SK-N-SH (cell line): ENCODE measurements at regions not wholly inside any gene's neighbourhood (a gene's known extent, or its start where the extent isn't known, plus 50 kb on each side); places are given as distances from the start of the nearest gene placed in this dataset.
A peak's percentile ranks its signal among the peaks of the same experiment; 100 is the strongest.

ENCODE experiments used
- CTCF ChIA-PET: fragments of 300-600, 350-600 bp; formaldehyde crosslinking; extraction: SDS; loops from one replicate; lab custom pipeline; 2021; lab: Yijun Ruan, JAX
- POLR2A ChIA-PET: fragments of 350-600 bp; sonication (Branson Sonifier 250); formaldehyde crosslinking; extraction: SDS; loops from one replicate; lab custom pipeline; 2020; ENCODE audit warnings: antibody characterized with exemption, inconsistent platforms; lab: Yijun Ruan, JAX
- DNase-seq: peaks from one replicate; pipeline ENCODE4 v3.0.0; 2012
- H2AFZ ChIP-seq: fragments of 200-600 bp; sonication (generic); 2 replicates; pipeline ENCODE4 v1.8.1; 2016; ENCODE audit warnings: antibody characterized with exemption, mild to moderate bottlenecking, low read depth
- H3F3A ChIP-seq: fragments of 200-600 bp; sonication (generic); replicated peaks from 2 replicates; pipeline ENCODE3; 2016; ENCODE audit warnings: antibody characterized with exemption, mild to moderate bottlenecking; ENCODE audit not compliant: insufficient read depth
- H3K27ac ChIP-seq, 2 experiments: fragments of 200-500 bp in 1 of 2; fragments of 200-600 bp in 1 of 2; sonication (Bioruptor generic) in 1 of 2; sonication (generic), shearing (Covaris generic) in 1 of 2; 2 replicates each; pipeline versions ENCODE4 v1.5.1 to v1.6.1; 2014 to 2016; ENCODE audit warnings: low read depth in 2 of 2, inconsistent platforms in 1 of 2, low read length in 1 of 2, mild to moderate bottlenecking in 1 of 2, mixed read lengths in 1 of 2
- H3K27me3 ChIP-seq: fragments of 200-600 bp; sonication (generic), shearing (Covaris generic); 2 replicates; pipeline ENCODE4 v1.6.1; 2016; ENCODE audit warnings: mixed run types; ENCODE audit not compliant: insufficient read depth
- H3K36me3 ChIP-seq, 2 experiments: fragments of 200-500 bp in 1 of 2; fragments of 200-600 bp in 1 of 2; sonication (Bioruptor generic) in 1 of 2; sonication (generic) in 1 of 2; replicated peaks in 1 of 2; 2 replicates each; pipeline versions ENCODE3 to v1.5.1; 2014 to 2016; ENCODE audit warnings: low read length in 1 of 2, mild to moderate bottlenecking in 1 of 2; ENCODE audit not compliant: insufficient read depth in 2 of 2, control insufficient read depth in 1 of 2
- H3K4me1 ChIP-seq, 2 experiments: fragments of 200-500 bp in 1 of 2; fragments of 200-600 bp in 1 of 2; sonication (Bioruptor generic) in 1 of 2; sonication (generic), shearing (Covaris generic) in 1 of 2; 2 replicates each; pipeline versions ENCODE4 v1.5.1 to v1.6.1; 2014 to 2016; ENCODE audit warnings: low read depth in 1 of 2, low read length in 1 of 2, mixed run types in 1 of 2; ENCODE audit not compliant: insufficient read depth in 2 of 2, control insufficient read depth in 1 of 2
- H3K4me2 ChIP-seq: fragments of 200-600 bp; sonication (generic), shearing (Covaris generic); 2 replicates; pipeline ENCODE4 v1.6.1; 2017; ENCODE audit warnings: mixed run types
- H3K4me3 ChIP-seq, 2 experiments: fragments of 200-500 bp in 1 of 2; fragments of 200-600 bp in 1 of 2; sonication (Bioruptor generic) in 1 of 2; sonication (generic), shearing (Covaris generic) in 1 of 2; 2 replicates each; pipeline versions ENCODE4 v1.5.1 to v1.8.1; 2014 to 2016; ENCODE audit warnings: low read depth in 2 of 2, inconsistent platforms in 1 of 2, low read length in 1 of 2, mild to moderate bottlenecking in 1 of 2, mixed read lengths in 1 of 2, moderate library complexity in 1 of 2
- H3K79me2 ChIP-seq: fragments of 200-600 bp; sonication (generic); 2 replicates; pipeline ENCODE4 v1.8.1; 2017; ENCODE audit warnings: mild to moderate bottlenecking; ENCODE audit not compliant: insufficient read depth
- H3K9ac ChIP-seq: fragments of 200-600 bp; sonication (generic); 2 replicates; pipeline ENCODE4 v1.6.1; 2017; ENCODE audit warnings: mixed run types
- H3K9me2 ChIP-seq: fragments of 200-600 bp; sonication (generic); 2 replicates; pipeline ENCODE4 v1.6.1; 2017; ENCODE audit warnings: mixed run types
- H3K9me3 ChIP-seq: fragments of 200-600 bp; sonication (generic); 2 replicates; pipeline ENCODE4 v1.6.1; 2017; ENCODE audit warnings: mixed run types, mild to moderate bottlenecking, moderate library complexity
- H4K20me1 ChIP-seq: fragments of 200-600 bp; sonication (generic); 2 replicates; pipeline ENCODE4 v1.6.1; 2017; ENCODE audit warnings: mild to moderate bottlenecking, mixed run types; ENCODE audit not compliant: insufficient read depth
- EZH2phosphoT487 ChIP-seq: fragments of 200-600 bp; sonication (generic); IDR thresholded peaks from 2 replicates; pipeline ENCODE4 v1.6.1; 2017; ENCODE audit warnings: low read depth, mixed run types, mild to moderate bottlenecking, antibody characterized with exemption, moderate library complexity, borderline replicate concordance
- FOXM1 ChIP-seq: IDR thresholded peaks from 2 replicates; pipeline ENCODE4 v1.4.0; 2012; ENCODE audit warnings: low read depth, mild to moderate bottlenecking
- GABPA ChIP-seq: IDR thresholded peaks from 2 replicates; pipeline ENCODE4 v1.4.0; 2012; ENCODE audit warnings: low read depth, mild to moderate bottlenecking
- GATA2 ChIP-seq: sonication (generic); formaldehyde crosslinking; IDR thresholded peaks from 2 replicates; pipeline ENCODE4 v1.5.0; 2020; ENCODE audit warnings: mild to moderate bottlenecking, missing genetic modification reagents
- JUND ChIP-seq: IDR thresholded peaks from 2 replicates; pipeline ENCODE4 v1.4.0; 2012
- MEF2A ChIP-seq: IDR thresholded peaks from 2 replicates; pipeline ENCODE4 v1.4.0; 2012; ENCODE audit warnings: low read depth, borderline replicate concordance
- NFIC ChIP-seq: IDR thresholded peaks from 2 replicates; pipeline ENCODE4 v1.4.0; 2012; ENCODE audit warnings: borderline replicate concordance
- RCOR1 ChIP-seq: fragments of 150-350 bp; IDR thresholded peaks from 2 replicates; pipeline ENCODE4 v1.6.1; 2017; ENCODE audit warnings: antibody characterized with exemption, low read length
- REST ChIP-seq: IDR thresholded peaks from 2 replicates; pipeline ENCODE4 v1.6.1; 2012; ENCODE audit warnings: mild to moderate bottlenecking, low read depth, low read length, moderate library complexity
- RXRA ChIP-seq: IDR thresholded peaks from 2 replicates; pipeline ENCODE4 v1.4.0; 2012; ENCODE audit warnings: low read depth, mild to moderate bottlenecking, borderline replicate concordance
- SMC3 ChIP-seq: IDR thresholded peaks from 2 replicates; pipeline ENCODE4 v1.6.1; 2012; ENCODE audit warnings: low read depth, low read length, improper control_type of control experiment
- TCF12 ChIP-seq: IDR thresholded peaks from 2 replicates; pipeline ENCODE4 v1.4.0; 2012
- USF2 ChIP-seq: fragments of 150-350 bp; IDR thresholded peaks from 2 replicates; pipeline ENCODE4 v1.6.1; 2017; ENCODE audit warnings: antibody characterized with exemption, low read length, low read depth, borderline replicate concordance
- YY1 ChIP-seq: IDR thresholded peaks from 2 replicates; pipeline ENCODE4 v1.4.0; 2012; ENCODE audit warnings: low read depth, mild to moderate bottlenecking
- ZBTB33 ChIP-seq: IDR thresholded peaks from 2 replicates; pipeline ENCODE4 v1.4.0; 2012; ENCODE audit warnings: low read depth, borderline replicate concordance
- WGBS: methylation state at CpG from one replicate; pipeline ENCODE4 v1.1.6; 2017; ENCODE audit warnings: low lambda C conversion rate; 5-methylcytosine and 5-hydroxymethylcytosine counted together
- TF ChIP-seq, protein P1 (sequence below): fragments of 150-350 bp; IDR thresholded peaks from 2 replicates; pipeline ENCODE4 v1.6.1; 2016; ENCODE audit warnings: mild to moderate bottlenecking, low read depth, low read length
- TF ChIP-seq, protein P2 (sequence below): fragments of 200-600 bp; sonication (generic); IDR thresholded peaks from 2 replicates; pipeline ENCODE4 v1.6.1; 2017; ENCODE audit warnings: antibody characterized with exemption, mild to moderate bottlenecking, moderate library complexity

GRCh38 chr2:219727771-219728429, 100.5 kb downstream of the SLC4A3 start:
- H3K36me3 ChIP-seq, result no peaks in the 10 kb centered on the region
- no peak overlapping the region for H3K27ac ChIP-seq
- TF ChIP-seq USF2, result no peak
- TF ChIP-seq SMC3, result no peak
- no peak for TF ChIP-seq ZBTB33
- no peak for TF ChIP-seq RXRA
- no peak for TF ChIP-seq MEF2A
- TF ChIP-seq GABPA, result no peak
- TF ChIP-seq JUND, result no peak
- TF ChIP-seq FOXM1, result no peak
- TF ChIP-seq NFIC, result no peak
- no peak for TF ChIP-seq TCF12
- no peak for DNase-seq
- no peaks in the 10 kb centered on the region for H3K79me2 ChIP-seq
- H3F3A ChIP-seq, result no peaks in the 10 kb centered on the region
- no peaks in the 10 kb centered on the region for H3K9me2 ChIP-seq
- H3K4me2 ChIP-seq, result no peak overlapping the region
- no peak overlapping the region for H2AFZ ChIP-seq
- WGBS, result 23% methylated on average over 8 of the region's 8 CpGs
- POLR2A ChIA-PET, result no interaction called here
- no peaks in the 10 kb centered on the region for H3K9me3 ChIP-seq
- no peak overlapping the region for H3K4me3 ChIP-seq
- H4K20me1 ChIP-seq, result no peaks in the 10 kb centered on the region
- H3K4me1 ChIP-seq, result no peaks in the 10 kb centered on the region; a peak in 1 of 4 replicates
- CTCF ChIA-PET, result interaction anchor here (1.2 kb wide), 1 partner anchor 38 kb away, joined by 3 read pairs; no protein-coding TSS in a partner anchor
- no peak overlapping the region for H3K9ac ChIP-seq
- H3K27me3 ChIP-seq, result no peaks in the 10 kb centered on the region; the same call in 1 of the 2 replicates

GRCh38 chr2:219728991-219729487, 101.6 kb downstream of the SLC4A3 start:
- no peaks in the 10 kb centered on the region; the same call in 1 of the 2 replicates for H3K27me3 ChIP-seq
- CTCF ChIA-PET, result interaction anchor here (1.2 kb wide), 1 partner anchor 39 kb away, joined by 3 read pairs; no protein-coding TSS in a partner anchor
- H3K9me3 ChIP-seq, result no peaks in the 10 kb centered on the region
- no peak for DNase-seq
- H2AFZ ChIP-seq, result no peak overlapping the region
- H3K4me3 ChIP-seq, result no peak overlapping the region
- POLR2A ChIA-PET, result no interaction called here
- no peaks in the 10 kb centered on the region for H3K36me3 ChIP-seq
- TF ChIP-seq, protein P1, sequence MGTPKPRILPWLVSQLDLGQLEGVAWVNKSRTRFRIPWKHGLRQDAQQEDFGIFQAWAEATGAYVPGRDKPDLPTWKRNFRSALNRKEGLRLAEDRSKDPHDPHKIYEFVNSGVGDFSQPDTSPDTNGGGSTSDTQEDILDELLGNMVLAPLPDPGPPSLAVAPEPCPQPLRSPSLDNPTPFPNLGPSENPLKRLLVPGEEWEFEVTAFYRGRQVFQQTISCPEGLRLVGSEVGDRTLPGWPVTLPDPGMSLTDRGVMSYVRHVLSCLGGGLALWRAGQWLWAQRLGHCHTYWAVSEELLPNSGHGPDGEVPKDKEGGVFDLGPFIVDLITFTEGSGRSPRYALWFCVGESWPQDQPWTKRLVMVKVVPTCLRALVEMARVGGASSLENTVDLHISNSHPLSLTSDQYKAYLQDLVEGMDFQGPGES, result no peak
- TF ChIP-seq, protein P2, sequence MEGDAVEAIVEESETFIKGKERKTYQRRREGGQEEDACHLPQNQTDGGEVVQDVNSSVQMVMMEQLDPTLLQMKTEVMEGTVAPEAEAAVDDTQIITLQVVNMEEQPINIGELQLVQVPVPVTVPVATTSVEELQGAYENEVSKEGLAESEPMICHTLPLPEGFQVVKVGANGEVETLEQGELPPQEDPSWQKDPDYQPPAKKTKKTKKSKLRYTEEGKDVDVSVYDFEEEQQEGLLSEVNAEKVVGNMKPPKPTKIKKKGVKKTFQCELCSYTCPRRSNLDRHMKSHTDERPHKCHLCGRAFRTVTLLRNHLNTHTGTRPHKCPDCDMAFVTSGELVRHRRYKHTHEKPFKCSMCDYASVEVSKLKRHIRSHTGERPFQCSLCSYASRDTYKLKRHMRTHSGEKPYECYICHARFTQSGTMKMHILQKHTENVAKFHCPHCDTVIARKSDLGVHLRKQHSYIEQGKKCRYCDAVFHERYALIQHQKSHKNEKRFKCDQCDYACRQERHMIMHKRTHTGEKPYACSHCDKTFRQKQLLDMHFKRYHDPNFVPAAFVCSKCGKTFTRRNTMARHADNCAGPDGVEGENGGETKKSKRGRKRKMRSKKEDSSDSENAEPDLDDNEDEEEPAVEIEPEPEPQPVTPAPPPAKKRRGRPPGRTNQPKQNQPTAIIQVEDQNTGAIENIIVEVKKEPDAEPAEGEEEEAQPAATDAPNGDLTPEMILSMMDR, result no peak
- TF ChIP-seq TCF12, result no peak
- TF ChIP-seq YY1, result no peak
- peak; percentile 26; the same call in 1 of the 2 replicates for TF ChIP-seq GATA2 (CRISPR knock-in tag)
- no peak for TF ChIP-seq EZH2phosphoT487
- no peak for TF ChIP-seq REST
- 0 out of 2 replicates have a peak, but pooled peaks have one; percentile 8 for TF ChIP-seq RCOR1
- no peak overlapping the region for H3K9ac ChIP-seq
- H3K4me2 ChIP-seq, result no peak overlapping the region
- H3F3A ChIP-seq, result no peaks in the 10 kb centered on the region
- H3K9me2 ChIP-seq, result no peaks in the 10 kb centered on the region
- 12% methylated on average over 9 of the region's 9 CpGs for WGBS
- no peaks in the 10 kb centered on the region; a peak in 1 of 4 replicates for H3K4me1 ChIP-seq
- no peak overlapping the region for H3K27ac ChIP-seq
- H3K79me2 ChIP-seq, result no peaks in the 10 kb centered on the region
- no peaks in the 10 kb centered on the region for H4K20me1 ChIP-seq
